Amniotic epithelial cell (primary cell): ENCODE measurements at regions not wholly inside any gene's neighbourhood (a gene's known extent, or its start where the extent isn't known, plus 50 kb on each side); places are given as distances from the start of the nearest gene placed in this dataset.
A peak's percentile ranks its signal among the peaks of the same experiment; 100 is the strongest.
"Not testable (repeated sequence)": the region's sequence is repeated elsewhere in the genome, so short reads cannot be mapped to it uniquely, and the experiment has no call there.

Experiments
- DNase-seq: peaks from one replicate; pipeline ENCODE4 v3.0.0-alpha.2; 2010; ENCODE audit warnings: low read depth

- DNase-seq = no peak
Measured at GRCh38 chr14:103267226-103267910, 66.7 kb upstream of the EIF5 start.

GRCh38 chr14:103271189-103271588 lies 62.8 kb upstream of the EIF5 start:
- no peak for DNase-seq

- no peak for DNase-seq
Measured at GRCh38 chr14:103273145-103273744, 60.8 kb upstream of the EIF5 start.

GRCh38 chr14:103273745-103274615 lies 60.1 kb upstream of the EIF5 start:
- no peak for DNase-seq

- no peak for DNase-seq
Measured at GRCh38 chr14:103275000-103275399, 59.0 kb upstream of the EIF5 start.

- no peak for DNase-seq
Measured at GRCh38 chr14:103277931-103278330, 56.1 kb upstream of the EIF5 start.

- DNase-seq = no peak
Measured at GRCh38 chr14:103279142-103280025, 54.7 kb upstream of the EIF5 start.

- no peak for DNase-seq
Measured at GRCh38 chr14:103280278-103280928, 53.6 kb upstream of the EIF5 start.

GRCh38 chr14:103281496-103282231 lies 52.4 kb upstream of the EIF5 start:
- DNase-seq = peak; percentile 65

GRCh38 chr14:103282309-103282708 lies 51.7 kb upstream of the EIF5 start:
- not testable (repeated sequence) for DNase-seq

GRCh38 chr14:103282932-103283331 lies 51.1 kb upstream of the EIF5 start:
- no peak for DNase-seq

GRCh38 chr14:103283916-103284315 lies 50.1 kb upstream of the EIF5 start:
- DNase-seq = no peak
